Pancreas (tissue), 10 donors: ENCODE measurements at regions not wholly inside any gene's neighbourhood (a gene's known extent, or its start where the extent isn't known, plus 50 kb on each side); places are given as distances from the start of the nearest gene placed in this dataset.

Experiments
- ATAC-seq, 4 donors: fragments of 200-7000 bp; cut with Tn5 transposase; one replicate each; pipeline versions ENCODE4 v1.8.0 to v1.9.1; 2020; ENCODE audit warnings: mild to moderate bottlenecking in 4 of 4, moderate library complexity in 4 of 4
- DNase-seq, 6 donors: peaks; one replicate each; pipeline ENCODE4 v3.0.0-alpha.2; 2020
- FAIRE-seq: peaks from 2 replicates; lab custom pipeline; 2012; peaks lifted over from hg19 to GRCh38; lab: Jason Lieb, UNC
- H3K27ac ChIP-seq, 4 donors: fragments of 200-600 bp; sonication (generic); 1 replicate in 3 of 4; 2 replicates in 1 of 4; pipeline versions ENCODE4 v1.5.0 to v1.8.0; 2020
- H3K27me3 ChIP-seq, 4 donors: fragments of 200-600 bp; one replicate each; pipeline ENCODE4 v1.8.0; 2021
- H3K36me3 ChIP-seq, 3 donors: fragments of 200-600 bp; sonication (generic) in 1 of 3; one replicate each; pipeline versions ENCODE4 v1.5.0 to v1.8.0; 2020 to 2021
- H3K4me1 ChIP-seq, 3 donors: fragments of 200-600 bp; one replicate each; pipeline ENCODE4 v1.8.0; 2021
- H3K4me3 ChIP-seq, 4 donors: fragments of 200-600 bp; sonication (generic) in 2 of 4; one replicate each; pipeline versions ENCODE4 v1.5.0 to v1.8.0; 2020 to 2021
- H3K9me3 ChIP-seq, 4 donors: fragments of 200-600 bp; one replicate each; pipeline ENCODE4 v1.8.0; 2021
- WGBS, 2 donors: extraction: QIAGEN DNeasy Blood & Tissue Kit; methylation state at CpG; one replicate each; pipeline ENCODE4 v1.1.7; 2013; 5-methylcytosine and 5-hydroxymethylcytosine counted together
- intact Hi-C, 3 donors: fragments of 100-400 bp; cut with DNase I; formaldehyde crosslinking; loops; one replicate each; pipeline versions ENCODE4 v1.11.1 to v1.14.2; 2022
- TF ChIP-seq, protein P1 (sequence below), 4 donors: fragments of 200-600 bp; sonication (generic) in 3 of 4; IDR thresholded peaks; one replicate each; pipeline versions ENCODE4 v1.5.0 to v1.8.0; 2021; ENCODE audit warnings: antibody characterized with exemption in 4 of 4
- donor health status: healthy with polysubstance abuse.
- donor health status: DM: no; HTN: no; CAD: no; lungs with moderate emphysema.
- donor health status: DM: no; HTN: no; CAD: no.
- donor health status: control.
- donor health status: control.
- donor health status: Bipolar disorder and iron deficiency.
- donor health status: DM: yes; HTN: yes; CAD: no.
- donor health status: DM: no; HTN: no; CAD: no.
- donor health status: DM: no; HTN: no; CAD: no.
- donor health status: DM: yes; HTN: yes; CAD: no.

DNA sequence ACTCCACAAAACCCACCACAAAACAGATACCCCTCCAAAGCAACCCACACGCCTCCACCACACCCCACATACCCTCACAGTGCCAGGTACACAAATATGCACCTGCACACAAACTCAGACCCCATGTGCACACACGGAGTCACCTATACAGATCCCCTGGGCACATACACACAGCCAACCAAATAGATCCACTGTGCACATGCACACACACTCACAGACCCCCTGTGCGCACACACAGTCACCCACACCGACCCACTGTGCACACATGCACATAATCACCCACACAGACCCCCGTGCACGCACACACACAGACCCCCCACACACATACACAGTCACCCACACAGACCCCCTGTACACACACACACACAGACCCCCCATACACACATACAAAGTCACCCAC is 107.8 kb downstream of the HSPH1 start:
- WGBS, 2 donors, result 62 to 71% methylated on average over 6 of the region's 6 CpGs
- Histone ChIP-seq H3K4me3 (no peak overlapping the region), H3K36me3 (no peaks in the 10 kb centered on the region), H3K9me3 (no peaks in the 10 kb centered on the region), H3K27ac (no peak overlapping the region), H3K27me3 (no peaks in the 10 kb centered on the region), H3K4me1 (no peaks in the 10 kb centered on the region)
- no peak for ATAC-seq
- TF ChIP-seq, protein P1, sequence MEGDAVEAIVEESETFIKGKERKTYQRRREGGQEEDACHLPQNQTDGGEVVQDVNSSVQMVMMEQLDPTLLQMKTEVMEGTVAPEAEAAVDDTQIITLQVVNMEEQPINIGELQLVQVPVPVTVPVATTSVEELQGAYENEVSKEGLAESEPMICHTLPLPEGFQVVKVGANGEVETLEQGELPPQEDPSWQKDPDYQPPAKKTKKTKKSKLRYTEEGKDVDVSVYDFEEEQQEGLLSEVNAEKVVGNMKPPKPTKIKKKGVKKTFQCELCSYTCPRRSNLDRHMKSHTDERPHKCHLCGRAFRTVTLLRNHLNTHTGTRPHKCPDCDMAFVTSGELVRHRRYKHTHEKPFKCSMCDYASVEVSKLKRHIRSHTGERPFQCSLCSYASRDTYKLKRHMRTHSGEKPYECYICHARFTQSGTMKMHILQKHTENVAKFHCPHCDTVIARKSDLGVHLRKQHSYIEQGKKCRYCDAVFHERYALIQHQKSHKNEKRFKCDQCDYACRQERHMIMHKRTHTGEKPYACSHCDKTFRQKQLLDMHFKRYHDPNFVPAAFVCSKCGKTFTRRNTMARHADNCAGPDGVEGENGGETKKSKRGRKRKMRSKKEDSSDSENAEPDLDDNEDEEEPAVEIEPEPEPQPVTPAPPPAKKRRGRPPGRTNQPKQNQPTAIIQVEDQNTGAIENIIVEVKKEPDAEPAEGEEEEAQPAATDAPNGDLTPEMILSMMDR (IDR thresholded peaks at IDR 0.05), result no peak
- no peak for DNase-seq
- intact Hi-C loops, result no loop called here
- no peak for FAIRE-seq

DNA sequence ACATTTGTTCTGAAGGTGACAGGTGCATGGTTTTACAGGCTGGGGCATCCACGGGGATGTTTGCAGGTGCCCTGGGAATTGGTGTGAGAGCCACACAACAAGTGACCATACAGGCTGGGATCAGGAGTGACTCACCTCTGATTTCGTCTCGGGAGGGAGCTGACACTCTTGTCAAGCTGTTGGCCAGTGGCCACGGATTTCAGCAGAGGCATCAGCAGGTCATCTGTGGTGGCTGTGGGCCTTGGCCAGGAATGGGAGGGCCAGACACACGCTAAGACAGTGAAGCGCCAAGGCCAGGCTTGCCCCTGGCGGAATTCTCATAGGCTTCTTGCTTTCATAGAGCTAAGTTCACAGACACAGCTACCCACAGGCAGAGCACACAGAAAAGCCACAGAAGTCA is 108.6 kb downstream of the HSPH1 start:
- no peak for DNase-seq
- H3K36me3 ChIP-seq, result no peaks in the 10 kb centered on the region
- intact Hi-C loops, result no loop called here
- no peak overlapping the region for H3K4me3 ChIP-seq
- H3K27ac ChIP-seq, result no peak overlapping the region
- ATAC-seq, result no peak
- no peaks in the 10 kb centered on the region for H3K9me3 ChIP-seq
- no peaks in the 10 kb centered on the region for H3K27me3 ChIP-seq
- WGBS, 2 donors, result 38 to 43% methylated on average over 7 of the region's 7 CpGs
- FAIRE-seq, result no peak
- TF ChIP-seq, protein P1 (IDR thresholded peaks at IDR 0.05), result no peak
- no peaks in the 10 kb centered on the region for H3K4me1 ChIP-seq

DNA sequence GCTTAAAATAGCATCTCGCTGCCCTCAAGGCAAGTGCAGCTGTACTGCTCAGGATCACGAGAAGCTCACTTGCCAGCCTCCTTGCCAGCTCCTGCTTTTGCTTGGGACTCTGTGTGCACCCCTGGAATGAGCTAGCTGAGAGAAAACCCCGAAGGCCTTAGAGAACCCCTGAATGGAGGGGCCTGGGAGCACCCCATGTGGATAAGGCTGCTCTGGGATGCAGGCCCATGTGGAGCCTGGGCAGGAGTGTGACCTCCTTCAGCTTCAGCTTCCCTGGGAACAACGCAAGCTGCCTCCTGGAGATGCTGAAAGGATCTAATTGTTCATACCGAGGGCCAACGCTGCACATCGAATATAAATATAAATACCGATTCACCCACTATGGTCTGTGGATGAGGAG is 109.2 kb downstream of the HSPH1 start:
- no peak for ATAC-seq
- no peak for FAIRE-seq
- no peaks in the 10 kb centered on the region for H3K4me1 ChIP-seq
- TF ChIP-seq, protein P1 (IDR thresholded peaks at IDR 0.05), result no peak
- intact Hi-C loops, result no loop called here
- no peaks in the 10 kb centered on the region for H3K36me3 ChIP-seq
- 71 to 78% methylated on average over 8 of the region's 8 CpGs for WGBS, 2 donors
- H3K9me3 ChIP-seq, result no peaks in the 10 kb centered on the region
- DNase-seq, result no peak
- no peak overlapping the region for H3K4me3 ChIP-seq
- no peak overlapping the region for H3K27ac ChIP-seq
- no peaks in the 10 kb centered on the region for H3K27me3 ChIP-seq

DNA sequence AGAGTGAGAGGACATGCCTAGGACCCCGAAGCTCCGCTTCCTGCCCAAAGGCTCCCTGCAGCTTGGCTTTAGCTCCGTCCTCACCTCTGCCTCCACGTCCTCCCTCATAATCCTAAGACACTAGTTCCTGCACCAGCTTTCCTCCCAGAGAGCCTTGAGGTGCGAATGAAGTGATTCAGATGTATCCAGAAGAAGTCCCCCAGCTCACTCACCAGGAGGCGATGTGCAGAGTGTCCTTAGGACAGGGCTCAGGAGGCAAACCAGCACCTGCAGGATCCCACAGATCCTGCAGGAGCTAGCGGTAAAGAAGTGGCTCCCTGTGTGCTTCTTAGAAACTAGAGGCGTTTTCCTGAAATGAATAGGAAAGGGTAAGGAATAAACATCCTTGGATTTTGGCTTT is 109.7 kb downstream of the HSPH1 start:
- ATAC-seq (no peak), DNase-seq (no peak), FAIRE-seq (no peak)
- no peaks in the 10 kb centered on the region for H3K4me1 ChIP-seq
- intact Hi-C loops, result no loop called here
- TF ChIP-seq, protein P1 (IDR thresholded peaks at IDR 0.05), result no peak
- no peaks in the 10 kb centered on the region for H3K36me3 ChIP-seq
- H3K27ac ChIP-seq, result no peak overlapping the region
- WGBS, 2 donors, result 55 to 62% methylated on average over 8 of the region's 8 CpGs
- no peaks in the 10 kb centered on the region for H3K27me3 ChIP-seq
- no peak overlapping the region for H3K4me3 ChIP-seq
- no peaks in the 10 kb centered on the region for H3K9me3 ChIP-seq

DNA sequence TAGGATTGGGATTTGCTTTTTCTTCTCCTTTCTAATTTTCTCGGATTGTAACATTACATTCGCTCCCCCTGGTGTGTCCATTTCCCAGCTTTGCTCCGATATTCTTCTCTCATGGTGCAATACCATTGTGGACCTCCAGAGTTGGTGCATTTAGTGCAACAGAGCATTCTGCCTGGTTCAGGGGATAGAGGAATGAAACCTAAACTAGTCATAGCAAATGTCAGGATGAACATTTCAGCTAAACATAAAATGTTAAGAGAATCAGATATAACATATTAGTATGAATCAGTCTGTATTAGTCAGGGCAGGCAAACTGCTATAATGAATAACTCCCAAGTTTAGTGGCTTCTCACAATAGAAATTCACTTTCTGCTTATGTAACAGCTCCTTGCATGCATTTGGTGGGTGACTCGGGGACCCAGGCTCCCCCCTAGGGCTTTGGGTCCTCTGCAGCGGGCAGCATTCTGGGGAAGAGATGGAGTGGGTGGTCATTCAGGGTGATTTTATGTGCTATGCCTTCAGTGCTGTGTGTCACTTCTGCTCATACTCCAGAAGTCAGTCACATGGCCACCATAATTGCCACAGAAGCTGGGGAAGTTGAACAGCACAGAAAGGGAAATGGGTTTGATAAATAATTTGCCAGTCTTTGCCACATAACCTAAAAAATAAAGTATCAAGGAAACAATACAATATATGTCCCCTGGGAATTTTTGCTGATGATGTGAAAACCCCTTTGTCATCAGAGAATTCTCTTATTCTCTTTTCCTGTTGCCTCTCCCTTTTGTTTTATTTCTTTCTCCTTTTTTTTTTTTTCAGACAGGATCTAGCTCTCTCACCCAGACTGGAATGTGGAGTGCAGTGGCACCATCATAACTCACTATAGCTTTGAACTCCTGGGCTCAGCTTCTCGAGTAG is 111.0 kb downstream of the HSPH1 start:
- TF ChIP-seq, protein P1 (IDR thresholded peaks at IDR 0.05), result no peak
- intact Hi-C loops, result no loop called here
- Histone ChIP-seq H3K4me1 (no peaks in the 10 kb centered on the region), H3K27ac (no peak overlapping the region), H3K4me3 (no peak overlapping the region), H3K9me3 (no peaks in the 10 kb centered on the region), H3K36me3 (no peaks in the 10 kb centered on the region), H3K27me3 (no peaks in the 10 kb centered on the region)
- FAIRE-seq (no peak), DNase-seq (no peak), ATAC-seq (peak in 1 of 4 donors; percentile 48)
- WGBS, 2 donors, result 54 to 62% methylated on average over 6 of the region's 6 CpGs
